K562 (cell line): ENCODE measurements at regions not wholly inside any gene's neighbourhood (a gene's known extent, or its start where the extent isn't known, plus 50 kb on each side); places are given as distances from the start of the nearest gene placed in this dataset.

Experiments used
- ATAC-seq: fragments of 200-7000 bp; cut with Tn5 transposase; 3 replicates; pipeline ENCODE4 v1.9.1; 2020; ENCODE audit warnings: moderate library complexity
- BruUV-seq: library from RNA; stranded (reverse); fragments of 400-500 nt; replicated peaks from 2 replicates; lab custom pipeline; 2021; lab: Mats Ljungman, UMichigan
- CTCF ChIA-PET: fragments of 300-600 bp; formaldehyde crosslinking; extraction: SDS; loops from one replicate; lab custom pipeline; 2021; ENCODE audit warnings: low intra/inter-chr PET ratio; lab: Yijun Ruan, JAX
- POLR2A ChIA-PET: fragments of 300-600, 350-650 bp; sonication (Branson Sonifier 250); formaldehyde crosslinking; extraction: SDS; loops from one replicate; lab custom pipeline; 2021; ENCODE audit warnings: antibody characterized with exemption, inconsistent platforms; lab: Yijun Ruan, JAX
- DNase-seq, 4 experiments: peaks; one replicate each; pipeline versions ENCODE4 v3.0.0 to v3.0.0-alpha.2; 2011 to 2018; ENCODE audit warnings: low spot score in 3 of 4, mixed read lengths in 3 of 4; ENCODE audit errors: extremely low read depth in 1 of 4
- FAIRE-seq: peaks from 2 replicates; lab custom pipeline; 2011; peaks lifted over from hg19 to GRCh38; lab: Jason Lieb, UNC
- H2AFZ ChIP-seq: 2 replicates; pipeline ENCODE4 v1.6.0; 2011; ENCODE audit warnings: low read depth, low read length, control low read depth, inconsistent platforms
- H3K27ac ChIP-seq: fragments of 200-600 bp; 3 replicates; pipeline ENCODE4 v1.8.0; 2011; ENCODE audit warnings: low read depth, mild to moderate bottlenecking, control low read depth, inconsistent platforms, low read length, moderate library complexity, mixed read lengths; ENCODE audit errors: extremely low read depth
- H3K27me3 ChIP-seq, 2 experiments: fragments of 300-600 bp in 1 of 2; 2 replicates in 1 of 2; 3 replicates in 1 of 2; pipeline versions ENCODE4 v1.6.0 to v1.8.0; 2011; ENCODE audit warnings: inconsistent platforms in 2 of 2, low read length in 2 of 2, mild to moderate bottlenecking in 1 of 2, mixed read lengths in 1 of 2, moderate library complexity in 1 of 2; ENCODE audit not compliant: control insufficient read depth in 2 of 2, insufficient read depth in 2 of 2
- H3K36me3 ChIP-seq: fragments of 300-600 bp; 3 replicates; pipeline ENCODE4 v1.8.0; 2011; ENCODE audit warnings: mild to moderate bottlenecking, low read length, inconsistent platforms; ENCODE audit not compliant: control insufficient read depth, insufficient read depth
- H3K4me1 ChIP-seq, 2 experiments: fragments of 200-600 bp in 1 of 2; replicated peaks in 1 of 2; 2 replicates in 1 of 2; 3 replicates in 1 of 2; pipeline versions ENCODE4 v1.5.1 to v1.8.0; 2011; ENCODE audit warnings: inconsistent platforms in 2 of 2, low read length in 2 of 2, mild to moderate bottlenecking in 1 of 2, mixed read lengths in 1 of 2, moderate library complexity in 1 of 2; ENCODE audit not compliant: control insufficient read depth in 2 of 2, insufficient read depth in 2 of 2
- H3K4me2 ChIP-seq: 2 replicates; pipeline ENCODE4 v1.6.1; 2011; ENCODE audit warnings: low read length, control low read depth, inconsistent platforms, mixed read lengths; ENCODE audit not compliant: insufficient read depth
- H3K4me3 ChIP-seq: fragments of 200-600 bp; sonication (generic), shearing (Covaris generic); 2 replicates; pipeline ENCODE4 v1.5.1; 2016; ENCODE audit warnings: control low read depth, inconsistent platforms
- H3K79me2 ChIP-seq: fragments of 200-600 bp; 3 replicates; pipeline ENCODE4 v1.8.0; 2011; ENCODE audit warnings: low read length, inconsistent platforms; ENCODE audit not compliant: control insufficient read depth, insufficient read depth
- H3K9ac ChIP-seq, 2 experiments: 2 replicates each; pipeline versions ENCODE4 v1.6.0 to v1.6.1; 2011; ENCODE audit warnings: low read depth in 2 of 2, low read length in 2 of 2, control low read depth in 1 of 2, inconsistent platforms in 1 of 2, mild to moderate bottlenecking in 1 of 2, mixed read lengths in 1 of 2; ENCODE audit not compliant: insufficient read depth in 1 of 2
- H3K9me1 ChIP-seq: one replicate; pipeline ENCODE4 v1.6.0; 2011; ENCODE audit warnings: inconsistent platforms, mild to moderate bottlenecking, low read length, moderate library complexity; ENCODE audit not compliant: control insufficient read depth, insufficient read depth
- H3K9me3 ChIP-seq: replicated peaks from 2 replicates; pipeline ENCODE4 v1.5.1; 2011; ENCODE audit warnings: low read depth, low read length, inconsistent platforms; ENCODE audit not compliant: control insufficient read depth, insufficient read depth
- H4K20me1 ChIP-seq: replicated peaks from 2 replicates; pipeline ENCODE4 v1.6.1; 2011; ENCODE audit warnings: low read length, inconsistent platforms, mixed read lengths; ENCODE audit not compliant: control insufficient read depth, insufficient read depth
- ASH1L ChIP-seq: fragments of 450-650 bp; IDR thresholded peaks from 2 replicates; pipeline ENCODE4 v1.6.1; 2018; ENCODE audit warnings: borderline replicate concordance, mild to moderate bottlenecking, low read depth; ENCODE audit not compliant: partially characterized antibody
- CAMTA2 ChIP-seq: fragments of 250-450 bp; sonication (Bioruptor Pico); conservative IDR thresholded peaks from 2 replicates; pipeline ENCODE4 v1.5.1; 2022
- CREB1 ChIP-seq, 2 experiments: sonication (generic) in 1 of 2; formaldehyde crosslinking in 1 of 2; IDR thresholded peaks; 2 replicates each; pipeline versions ENCODE4 v1.6.1 to v1.8.0; 2012 to 2022; ENCODE audit warnings: inconsistent platforms in 1 of 2, mild to moderate bottlenecking in 1 of 2, missing genetic modification reagents in 1 of 2, moderate library complexity in 1 of 2
- GABPB2 ChIP-seq: fragments of 250-450 bp; sonication (Bioruptor Pico); conservative IDR thresholded peaks from 2 replicates; pipeline ENCODE4 v1.5.1; 2021; ENCODE audit warnings: mild to moderate bottlenecking
- KAT2B ChIP-seq: IDR thresholded peaks from one replicate; pipeline ENCODE4 v1.6.1; 2012; ENCODE audit warnings: low read depth, mild to moderate bottlenecking, control low read depth, inconsistent platforms, low read length, moderate library complexity
- KLF13 ChIP-seq: fragments of 450-650 bp; IDR thresholded peaks from 2 replicates; pipeline ENCODE4 v1.6.1; 2016; ENCODE audit warnings: missing genetic modification characterization, low read depth, mild to moderate bottlenecking, missing compliant biosample characterization, moderate library complexity, borderline replicate concordance
- KLF6 ChIP-seq: fragments of 250-450 bp; sonication (Bioruptor Pico); IDR thresholded peaks from 2 replicates; pipeline ENCODE4 v1.4.0; 2020; ENCODE audit warnings: mild to moderate bottlenecking, moderate library complexity, borderline replicate concordance
- MCM3 ChIP-seq: fragments of 450-650 bp; IDR thresholded peaks from 2 replicates; pipeline ENCODE4 v1.6.1; 2016
- MTA1 ChIP-seq: fragments of 450-650 bp; IDR thresholded peaks from 2 replicates; pipeline ENCODE4 v1.6.1; 2017; ENCODE audit warnings: borderline replicate concordance
- POU5F1 ChIP-seq: fragments of 150-350 bp; IDR thresholded peaks from 2 replicates; pipeline ENCODE4 v1.6.1; 2014; ENCODE audit warnings: borderline replicate concordance, low read length, low read depth, mild to moderate bottlenecking; ENCODE audit not compliant: partially characterized antibody
- SMARCE1 ChIP-seq: fragments of 450-650 bp; IDR thresholded peaks from 2 replicates; pipeline ENCODE4 v1.7.1; 2016; ENCODE audit warnings: mild to moderate bottlenecking
- TBL1XR1 ChIP-seq, 2 experiments: IDR thresholded peaks; 2 replicates each; pipeline ENCODE4 v1.6.1; 2012; ENCODE audit warnings: improper control_type of control experiment in 2 of 2, low read length in 2 of 2, mild to moderate bottlenecking in 1 of 2
- ZFP1 ChIP-seq: fragments of 450-650 bp; formaldehyde crosslinking; IDR thresholded peaks from 2 replicates; pipeline ENCODE4 v1.4.0; 2020; ENCODE audit warnings: mild to moderate bottlenecking, mixed read lengths
- ZNF274 ChIP-seq: IDR thresholded peaks from 2 replicates; pipeline ENCODE4 v1.6.1; 2011; ENCODE audit warnings: low read depth, mild to moderate bottlenecking, low read length, moderate library complexity, borderline replicate concordance
- ZNF324 ChIP-seq: fragments of 250-450 bp; sonication (Bioruptor Pico); IDR thresholded peaks from 2 replicates; pipeline ENCODE4 v1.4.0; 2020; ENCODE audit warnings: mild to moderate bottlenecking
- ZNF347 ChIP-seq: fragments of 450-650 bp; formaldehyde crosslinking; IDR thresholded peaks from 2 replicates; pipeline ENCODE4 v1.4.0; 2020; ENCODE audit warnings: low read depth, mild to moderate bottlenecking, moderate library complexity
- ZNF695 ChIP-seq: fragments of 450-650 bp; formaldehyde crosslinking; IDR thresholded peaks from 2 replicates; pipeline ENCODE4 v1.4.0; 2020; ENCODE audit warnings: mild to moderate bottlenecking, moderate library complexity
- WGBS: fragments of 100-300 bp; shearing (Covaris generic); methylation state at CpG from one replicate; pipeline ENCODE4 v1.1.6; 2016; ENCODE audit warnings: low coverage, mixed read lengths; ENCODE audit not compliant: insufficient coverage; ENCODE audit errors: missing lambda C conversion rate; 5-methylcytosine and 5-hydroxymethylcytosine counted together
- in situ Hi-C: fragments of 300-500 bp; cut with MboI; formaldehyde crosslinking; loops from 4 replicates; pipeline ENCODE4 v1.15.0; 2018; ENCODE audit warnings: inconsistent platforms, mixed read lengths
- intact Hi-C: fragments of 100-400 bp; cut with micrococcal nuclease; formaldehyde crosslinking; loops from 2 replicates; pipeline ENCODE4 v1.14.2; 2022

- POLR2A ChIA-PET: no interaction called here
- Histone ChIP-seq H3K9me3 (no peaks in the 10 kb centered on the region), H3K4me3 (no peak overlapping the region), H4K20me1 (no peaks in the 10 kb centered on the region; the same call in 1 of the 2 replicates), H3K79me2 (no peaks in the 10 kb centered on the region), H3K9me1 (no peaks in the 10 kb centered on the region), H3K4me2 (no peak overlapping the region), H3K9ac (no peak overlapping the region), H3K36me3 (no peaks in the 10 kb centered on the region), H3K4me1 (no peaks in the 10 kb centered on the region), H2AFZ (no peak overlapping the region), H3K27me3 (peaks cover 4 to 5% of the 10 kb centered on the region in 2 experiments; a peak in 3 of 5 replicates), H3K27ac (no peak overlapping the region)
- CTCF ChIA-PET: no interaction called here
- 0% methylated on average over 5 of the region's 5 CpGs for WGBS
- FAIRE-seq (no peak), DNase-seq (no peak), ATAC-seq (no peak)
- in situ Hi-C loops: no loop called here
- intact Hi-C loops: no loop called here
- BruUV-seq: no TSS peak
- TF ChIP-seq KLF6 (CRISPR knock-in tag): no peak
- no peak for TF ChIP-seq ZFP1
- TF ChIP-seq ZNF324 (CRISPR knock-in tag): no peak
- TF ChIP-seq SMARCE1: no peak
- no peak for TF ChIP-seq CREB1 (IDR thresholded peaks at IDR 0.05)
- TF ChIP-seq CREB1 (CRISPR knock-in tag; IDR thresholded peaks at IDR 0.05): no peak
- TF ChIP-seq TBL1XR1 (IDR thresholded peaks at IDR 0.05; ENCODE audit: low read length in 2 of 2): no peak
- TF ChIP-seq ASH1L: no peak
- no peak for TF ChIP-seq ZNF274
- TF ChIP-seq POU5F1: no peak
- no peak for TF ChIP-seq CAMTA2
- TF ChIP-seq MCM3: no peak
- TF ChIP-seq GABPB2 (CRISPR knock-in tag): no peak
- TF ChIP-seq ZNF695: no peak
- TF ChIP-seq MTA1: no peak
- no peak for TF ChIP-seq KLF13 (tag)
- TF ChIP-seq KAT2B: no peak
- no peak for TF ChIP-seq ZNF347
Measured at GRCh38 chr7:3112479-3113134, 68.9 kb upstream of the CARD11 start.
